ENCODE measurements at regions not wholly inside any gene's neighbourhood (a gene's known extent, or its start where the extent isn't known, plus 50 kb on each side); places are given as distances from the start of the nearest gene placed in this dataset.
"Not testable (repeated sequence)": the region's sequence is repeated elsewhere in the genome, so short reads cannot be mapped to it uniquely, and the experiment has no call there.

GRCh38 chr21:25531538-25532250, 75.6 kb downstream of the MRPL39 start:
- not testable (repeated sequence) for DNase-seq (ENCODE audit: low spot score)

GRCh38 chr21:25528515-25528914, 78.8 kb downstream of the MRPL39 start:
- no peak for DNase-seq (ENCODE audit: low spot score)

- DNase-seq (ENCODE audit: low spot score): no peak
These were observed 88.8 kb downstream of the MRPL39 start for GRCh38 chr21:25518491-25518911.

- no peak for DNase-seq (ENCODE audit: low spot score)
These were observed 91.5 kb downstream of the MRPL39 start for GRCh38 chr21:25515484-25516405.

- no peak for DNase-seq (ENCODE audit: low spot score)
These were observed 93.5 kb downstream of the MRPL39 start for GRCh38 chr21:25513810-25514209.

- no peak for DNase-seq (ENCODE audit: low spot score)
These were observed 94.9 kb downstream of the MRPL39 start for GRCh38 chr21:25512095-25513081.

GRCh38 chr21:25509862-25510261, 97.4 kb downstream of the MRPL39 start:
- no peak for DNase-seq (ENCODE audit: low spot score)

- no peak for DNase-seq (ENCODE audit: low spot score)
These were observed 98.9 kb downstream of the MRPL39 start for GRCh38 chr21:25508364-25508763.

- no peak for DNase-seq (ENCODE audit: low spot score)
These were observed 99.8 kb downstream of the MRPL39 start for GRCh38 chr21:25507522-25507921.

- DNase-seq (ENCODE audit: low spot score): no peak
These were observed 100.4 kb downstream of the MRPL39 start for GRCh38 chr21:25506887-25507286.

GRCh38 chr21:25506261-25506660, 101.0 kb downstream of the MRPL39 start:
- DNase-seq (ENCODE audit: low spot score): no peak

- no peak for DNase-seq (ENCODE audit: low spot score)
These were observed 103.3 kb downstream of the MRPL39 start for GRCh38 chr21:25503981-25504380.

GRCh38 chr21:25501996-25502665, 105.2 kb downstream of the MRPL39 start:
- DNase-seq (ENCODE audit: low spot score): peak; percentile 43

GRCh38 chr21:25501462-25501861, 105.8 kb downstream of the MRPL39 start:
- no peak for DNase-seq (ENCODE audit: low spot score)

GRCh38 chr21:25500598-25500997, 106.7 kb downstream of the MRPL39 start:
- no peak for DNase-seq (ENCODE audit: low spot score)

GRCh38 chr21:25496825-25497482, 110.3 kb downstream of the MRPL39 start:
- no peak for DNase-seq (ENCODE audit: low spot score)

- no peak for DNase-seq (ENCODE audit: low spot score)
These were observed 112.5 kb downstream of the MRPL39 start for GRCh38 chr21:25494804-25495203.

- DNase-seq (ENCODE audit: low spot score): no peak
These were observed 113.6 kb downstream of the MRPL39 start for GRCh38 chr21:25493722-25494121.

GRCh38 chr21:25491267-25491666, 116.0 kb downstream of the MRPL39 start:
- DNase-seq (ENCODE audit: low spot score): no peak

GRCh38 chr21:25490742-25491141, 116.5 kb downstream of the MRPL39 start:
- no peak for DNase-seq (ENCODE audit: low spot score)

GRCh38 chr21:25489673-25490072, 117.6 kb downstream of the MRPL39 start:
- no peak for DNase-seq (ENCODE audit: low spot score)

Measured in CD4-positive, alpha-beta T cell treated with Interleukin-2 at 100 ng/mL for 4 hours (primary cell).